OCI-LY7 (cell line): ENCODE measurements at regions not wholly inside any gene's neighbourhood (a gene's known extent, or its start where the extent isn't known, plus 50 kb on each side); places are given as distances from the start of the nearest gene placed in this dataset.

Experiments
- BruUV-seq: library from RNA; stranded (reverse); fragments of 400-500 nt; replicated peaks from 2 replicates; lab custom pipeline; 2021; lab: Mats Ljungman, UMichigan
- CTCF ChIA-PET: fragments of 300-600 bp; sonication (Branson Sonifier 250); formaldehyde crosslinking; loops from one replicate; lab custom pipeline; 2022; ENCODE audit warnings: antibody characterized with exemption; ENCODE audit not compliant: unreplicated experiment; lab: Charles Lee
- POLR2A ChIA-PET: fragments of 300-600 bp; sonication (Branson Sonifier 250); formaldehyde crosslinking; loops from one replicate; lab custom pipeline; 2022; ENCODE audit warnings: antibody characterized with exemption; lab: Charles Lee
- DNase-seq: peaks from one replicate; pipeline ENCODE4 v3.0.0-alpha.2; 2015; ENCODE audit warnings: low spot score
- H2AFZ ChIP-seq: fragments of 200-600 bp; sonication (generic), shearing (Covaris generic); 2 replicates; pipeline ENCODE4 v1.6.1; 2014; ENCODE audit warnings: mild to moderate bottlenecking, antibody characterized with exemption, low read length, moderate library complexity
- H3K27ac ChIP-seq: fragments of 200-600 bp; sonication (generic); 2 replicates; pipeline ENCODE4 v1.5.1; 2014; ENCODE audit warnings: mixed run types, low read depth, mild to moderate bottlenecking, moderate library complexity, low read length, inconsistent platforms; ENCODE audit not compliant: poor library complexity, severe bottlenecking
- H3K36me3 ChIP-seq: fragments of 200-600 bp; sonication (generic); 2 replicates; pipeline ENCODE4 v1.6.1; 2014; ENCODE audit warnings: mild to moderate bottlenecking, antibody characterized with exemption, low read length, moderate library complexity, mixed read lengths; ENCODE audit not compliant: insufficient read depth
- H3K4me1 ChIP-seq: fragments of 200-600 bp; sonication (generic); 2 replicates; pipeline ENCODE4 v1.5.1; 2014; ENCODE audit warnings: mild to moderate bottlenecking, low read length; ENCODE audit not compliant: insufficient read depth, poor library complexity, severe bottlenecking
- H3K4me2 ChIP-seq: fragments of 200-600 bp; sonication (generic); 2 replicates; pipeline ENCODE4 v1.6.1; 2014; ENCODE audit warnings: mild to moderate bottlenecking, low read length
- H3K4me3 ChIP-seq: fragments of 200-600 bp; sonication (generic); 2 replicates; pipeline ENCODE4 v1.5.1; 2014; ENCODE audit warnings: mild to moderate bottlenecking, low read depth, low read length; ENCODE audit not compliant: poor library complexity, severe bottlenecking
- H3K79me2 ChIP-seq: fragments of 200-600 bp; sonication (generic); 2 replicates; pipeline ENCODE4 v1.6.1; 2016; ENCODE audit warnings: low read depth, mild to moderate bottlenecking, low read length, moderate library complexity, mixed read lengths; ENCODE audit not compliant: insufficient read depth
- H3K9me2 ChIP-seq: fragments of 200-600 bp; sonication (generic); 2 replicates; pipeline ENCODE4 v1.6.1; 2016; ENCODE audit warnings: mild to moderate bottlenecking, low read length, mixed read lengths; ENCODE audit not compliant: insufficient read depth
- H3K9me3 ChIP-seq: fragments of 200-600 bp; sonication (generic); 2 replicates; pipeline ENCODE4 v1.6.1; 2014; ENCODE audit warnings: mild to moderate bottlenecking, mixed run types, low read length, mixed read lengths
- H4K20me1 ChIP-seq: fragments of 200-600 bp; sonication (generic); 2 replicates; pipeline ENCODE4 v1.6.1; 2014; ENCODE audit warnings: mild to moderate bottlenecking, antibody characterized with exemption, low read length, moderate library complexity, mixed read lengths; ENCODE audit not compliant: insufficient read depth
- CTCF ChIP-seq: fragments of 200-600 bp; sonication (generic); conservative IDR thresholded peaks from 2 replicates; pipeline ENCODE4 v1.5.1; 2014; ENCODE audit warnings: mild to moderate bottlenecking, antibody characterized with exemption, low read length, moderate library complexity, mixed read lengths
- EZH2phosphoT487 ChIP-seq: fragments of 200-600 bp; sonication (generic); IDR thresholded peaks from 2 replicates; pipeline ENCODE4 v1.6.1; 2018; ENCODE audit warnings: low read depth, borderline replicate concordance, mild to moderate bottlenecking, mixed run types, antibody characterized with exemption, low read length, moderate library complexity, mixed read lengths
- intact Hi-C: fragments of 100-400 bp; cut with micrococcal nuclease; formaldehyde crosslinking; loops from one replicate; pipeline ENCODE4 v1.10.0; 2022; ENCODE audit not compliant: unreplicated experiment

GRCh38 chr9:28770827-28771226 lies 1197.5 kb upstream of the C9orf72 start:
- CTCF ChIA-PET = no interaction called here
- POLR2A ChIA-PET = no interaction called here
- Histone ChIP-seq H3K4me1 (no peaks in the 10 kb centered on the region), H3K9me2 (no peaks in the 10 kb centered on the region), H3K79me2 (no peaks in the 10 kb centered on the region), H3K4me2 (no peak overlapping the region), H4K20me1 (no peaks in the 10 kb centered on the region), H2AFZ (no peak overlapping the region), H3K4me3 (no peak overlapping the region), H3K36me3 (no peaks in the 10 kb centered on the region), H3K27ac (no peak overlapping the region), H3K9me3 (no peaks in the 10 kb centered on the region)
- no peak for TF ChIP-seq EZH2phosphoT487
- intact Hi-C loops = loop anchor here (10.0 kb wide), 2 partner anchors 924 to 1046 kb away; no protein-coding TSS in a partner anchor
- BruUV-seq = no TSS peak
- no peak for DNase-seq

- no peaks in the 10 kb centered on the region for H3K4me1 ChIP-seq
- no peaks in the 10 kb centered on the region for H4K20me1 ChIP-seq
- no peak overlapping the region for H3K4me3 ChIP-seq
- no peaks in the 10 kb centered on the region for H3K9me3 ChIP-seq
- POLR2A ChIA-PET = interaction anchor here (0.9 kb wide), 1 partner anchor 10 kb away, joined by 3 read pairs; no protein-coding TSS in a partner anchor
- H3K36me3 ChIP-seq = no peaks in the 10 kb centered on the region
- no peak overlapping the region for H3K27ac ChIP-seq
- peak; percentile 33 for DNase-seq
- no peak overlapping the region for H2AFZ ChIP-seq
- CTCF ChIA-PET = no interaction called here
- intact Hi-C loops = loop anchor here (10.0 kb wide), 2 partner anchors 920 to 1050 kb away; no protein-coding TSS in a partner anchor
- no peak overlapping the region for H3K4me2 ChIP-seq
- TF ChIP-seq CTCF (peak; percentile 86), EZH2phosphoT487 (no peak)
- no peaks in the 10 kb centered on the region for H3K9me2 ChIP-seq
- no peaks in the 10 kb centered on the region for H3K79me2 ChIP-seq
- no TSS peak for BruUV-seq
These were observed 1201.4 kb upstream of the C9orf72 start for GRCh38 chr9:28774433-28775235.

GRCh38 chr9:28779243-28779642 lies 1206.0 kb upstream of the C9orf72 start:
- DNase-seq = no peak
- Histone ChIP-seq H3K79me2 (no peaks in the 10 kb centered on the region), H3K36me3 (no peaks in the 10 kb centered on the region), H3K4me3 (no peak overlapping the region), H3K4me1 (no peaks in the 10 kb centered on the region), H3K9me3 (no peaks in the 10 kb centered on the region), H4K20me1 (no peaks in the 10 kb centered on the region), H3K9me2 (no peaks in the 10 kb centered on the region), H2AFZ (no peak overlapping the region), H3K4me2 (no peak overlapping the region), H3K27ac (no peak overlapping the region)
- intact Hi-C loops = loop anchor here (10.0 kb wide), 2 partner anchors 916 to 1054 kb away; no protein-coding TSS in a partner anchor
- no TSS peak for BruUV-seq
- POLR2A ChIA-PET = no interaction called here
- TF ChIP-seq EZH2phosphoT487 = no peak
- TF ChIP-seq CTCF = no peak
- CTCF ChIA-PET = no interaction called here
